ENCODE measurements at regions not wholly inside any gene's neighbourhood (a gene's known extent, or its start where the extent isn't known, plus 50 kb on each side); places are given as distances from the start of the nearest gene placed in this dataset.

- DNase-seq: no peak
- TF ChIP-seq CTCF (IDR thresholded peaks at IDR 0.05; ENCODE audit: low read depth, low read length, missing control alignments): no peak
- in situ Hi-C loops (cut with HindIII; ENCODE audit: low pct_ligation_motif_present, low sequenced_read_pairs): no loop called here
Measured at GRCh38 chr2:147542351-147542750, 302.5 kb upstream of the ACVR2A start.

DNA sequence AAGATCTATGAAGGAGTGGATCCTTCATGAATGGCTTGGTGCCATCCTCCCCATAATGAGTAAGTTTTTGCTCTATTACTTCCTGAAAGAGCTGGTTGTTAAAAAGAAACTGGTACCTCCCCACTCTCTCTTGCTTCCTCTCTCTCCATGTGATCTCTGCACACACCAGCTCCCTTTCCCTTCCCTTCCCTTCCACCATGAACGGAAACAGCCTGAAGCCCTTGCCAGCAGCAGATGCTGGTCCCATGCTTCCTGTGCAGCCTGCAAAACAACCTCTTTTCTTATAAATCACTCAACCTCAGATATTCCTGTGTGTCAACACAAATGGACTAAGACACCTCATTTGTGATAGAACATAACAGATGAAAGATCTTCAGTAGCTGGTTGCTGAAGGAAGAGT, 303.5 kb upstream of the ACVR2A start:
- H3K27me3 ChIP-seq (replicated peaks): no peaks in the 10 kb centered on the region
- no peak for DNase-seq
- in situ Hi-C loops (cut with HindIII; ENCODE audit: low pct_ligation_motif_present, low sequenced_read_pairs): no loop called here
- H3K27ac ChIP-seq: no peak overlapping the region
- no peaks in the 10 kb centered on the region for H3K36me3 ChIP-seq (replicated peaks)
- TF ChIP-seq CTCF (IDR thresholded peaks at IDR 0.05; ENCODE audit: low read depth, low read length, missing control alignments): no peak
- no peak overlapping the region for H3K4me3 ChIP-seq (ENCODE audit: low read depth, low read length)

More at GRCh38 chr2:147542351-147542750, 302.5 kb upstream of the ACVR2A start:
- H3K4me3 ChIP-seq (ENCODE audit: low read depth, low read length): no peak overlapping the region
- H3K27me3 ChIP-seq (replicated peaks): no peaks in the 10 kb centered on the region
- no peaks in the 10 kb centered on the region for H3K36me3 ChIP-seq (replicated peaks)
- no peak overlapping the region for H3K27ac ChIP-seq

DNA sequence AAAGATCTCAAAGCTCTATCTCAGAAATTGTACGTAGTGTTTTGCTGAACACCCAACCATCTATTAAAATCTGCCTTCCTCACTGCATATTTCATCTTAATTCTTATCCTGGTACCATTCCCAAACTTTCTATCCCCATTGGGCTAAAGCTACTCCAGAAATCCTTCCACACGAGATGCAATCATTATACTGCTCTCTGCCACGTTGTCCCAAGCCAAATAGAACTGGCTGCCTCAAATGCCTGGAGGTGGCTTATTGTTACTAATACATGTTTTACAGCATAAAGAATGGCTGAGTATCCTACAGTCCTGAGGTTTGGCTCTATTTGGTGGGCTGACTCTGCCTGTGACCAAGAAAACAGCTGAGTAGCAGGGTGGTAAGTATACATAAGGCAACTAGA, 306.0 kb upstream of the ACVR2A start:
- H3K36me3 ChIP-seq (replicated peaks): no peaks in the 10 kb centered on the region
- no peak overlapping the region for H3K4me3 ChIP-seq (ENCODE audit: low read depth, low read length)
- no peaks in the 10 kb centered on the region for H3K27me3 ChIP-seq (replicated peaks)
- no peak overlapping the region for H3K27ac ChIP-seq
- DNase-seq: no peak
- in situ Hi-C loops (cut with HindIII; ENCODE audit: low pct_ligation_motif_present, low sequenced_read_pairs): no loop called here
- no peak for TF ChIP-seq CTCF (IDR thresholded peaks at IDR 0.05; ENCODE audit: low read depth, low read length, missing control alignments)

DNA sequence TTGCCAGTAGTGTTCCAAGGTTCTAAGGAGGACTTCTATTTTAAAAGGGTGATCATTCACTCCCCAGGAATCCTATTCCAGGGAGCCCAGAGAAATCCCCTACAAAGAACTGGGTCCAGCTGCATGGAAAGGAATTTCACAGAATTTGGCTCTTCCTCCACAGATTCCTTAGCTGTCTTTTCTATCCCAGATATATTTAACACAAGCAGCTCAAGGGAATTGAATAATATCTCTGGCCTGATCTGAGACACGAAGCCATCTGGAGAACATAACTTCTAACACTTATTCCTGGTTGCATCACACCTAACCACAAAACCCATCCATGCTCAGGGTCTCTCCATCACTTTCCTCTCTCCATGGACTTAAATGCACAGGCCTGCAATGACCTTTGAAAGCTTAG, 306.7 kb upstream of the ACVR2A start:
- in situ Hi-C loops (cut with HindIII; ENCODE audit: low pct_ligation_motif_present, low sequenced_read_pairs): no loop called here
- no peak for TF ChIP-seq CTCF (IDR thresholded peaks at IDR 0.05; ENCODE audit: low read depth, low read length, missing control alignments)
- H3K27ac ChIP-seq: no peak overlapping the region
- H3K36me3 ChIP-seq (replicated peaks): no peaks in the 10 kb centered on the region
- no peak for DNase-seq
- H3K27me3 ChIP-seq (replicated peaks): no peaks in the 10 kb centered on the region
- no peak overlapping the region for H3K4me3 ChIP-seq (ENCODE audit: low read depth, low read length)

- no peak overlapping the region for H3K27ac ChIP-seq
- no peaks in the 10 kb centered on the region for H3K36me3 ChIP-seq (replicated peaks)
- no peak for DNase-seq
- H3K27me3 ChIP-seq (replicated peaks): no peaks in the 10 kb centered on the region
- in situ Hi-C loops (cut with HindIII; ENCODE audit: low pct_ligation_motif_present, low sequenced_read_pairs): no loop called here
- H3K4me3 ChIP-seq (ENCODE audit: low read depth, low read length): no peak overlapping the region
- no peak for TF ChIP-seq CTCF (IDR thresholded peaks at IDR 0.05; ENCODE audit: low read depth, low read length, missing control alignments)
Measured at GRCh38 chr2:147531269-147531668, 313.6 kb upstream of the ACVR2A start.

- no peak overlapping the region for H3K27ac ChIP-seq
- no peak for DNase-seq
- H3K36me3 ChIP-seq (replicated peaks): no peaks in the 10 kb centered on the region
- in situ Hi-C loops (cut with HindIII; ENCODE audit: low pct_ligation_motif_present, low sequenced_read_pairs): no loop called here
- no peak for TF ChIP-seq CTCF (IDR thresholded peaks at IDR 0.05; ENCODE audit: low read depth, low read length, missing control alignments)
- no peaks in the 10 kb centered on the region for H3K27me3 ChIP-seq (replicated peaks)
- H3K4me3 ChIP-seq (ENCODE audit: low read depth, low read length): no peak overlapping the region
Measured at GRCh38 chr2:147530033-147530432, 314.8 kb upstream of the ACVR2A start.
